ENCODE measurements at regions not wholly inside any gene's neighbourhood (a gene's known extent, or its start where the extent isn't known, plus 50 kb on each side); places are given as distances from the start of the nearest gene placed in this dataset.

GRCh38 chr6:20313960-20314530 lies 87.6 kb upstream of the E2F3 start:
- H3K4me2 ChIP-seq (ENCODE audit: low read depth, low read length, poor library complexity, severe bottlenecking) = no peak overlapping the region
- no peak overlapping the region for H2AFZ ChIP-seq (ENCODE audit: low read depth, low read length, severe bottlenecking)
- no peaks in the 10 kb centered on the region for H4K20me1 ChIP-seq (ENCODE audit: low read depth, low read length)
- no peak overlapping the region for H3K27ac ChIP-seq (ENCODE audit: low read depth, low read length)
- no peaks in the 10 kb centered on the region for H3K9me3 ChIP-seq (ENCODE audit: insufficient read depth, low read length)
- no peak overlapping the region for H3K9ac ChIP-seq (ENCODE audit: low read length)
- H3K9me2 ChIP-seq (replicated peaks; ENCODE audit: insufficient read depth, low read length) = no peaks in the 10 kb centered on the region
- H3K4me3 ChIP-seq (ENCODE audit: insufficient read depth, low read length, poor library complexity, severe bottlenecking) = no peak overlapping the region
- TF ChIP-seq EZH2phosphoT487 (conservative IDR thresholded peaks at IDR 0.05; ENCODE audit: low read length) (no peak), CTCF (IDR thresholded peaks at IDR 0.05; ENCODE audit: insufficient read depth, low read length, poor library complexity, severe bottlenecking) (no peak)
- no peaks in the 10 kb centered on the region for H3K36me3 ChIP-seq (ENCODE audit: low read length)
- H3K27me3 ChIP-seq (ENCODE audit: low read length) = peaks cover 4% of the 10 kb centered on the region; the same call in 1 of the 2 replicates
- no peaks in the 10 kb centered on the region for H3K79me2 ChIP-seq (ENCODE audit: insufficient read depth, low read length)
- no peaks in the 10 kb centered on the region for H3F3A ChIP-seq (ENCODE audit: insufficient read depth)

GRCh38 chr6:20314866-20315845 lies 86.5 kb upstream of the E2F3 start:
- Histone ChIP-seq H3K79me2 (ENCODE audit: insufficient read depth, low read length) (no peaks in the 10 kb centered on the region), H3K4me3 (ENCODE audit: insufficient read depth, low read length, poor library complexity, severe bottlenecking) (no peak overlapping the region), H3K27me3 (ENCODE audit: low read length) (peaks cover 4% of the 10 kb centered on the region; the same call in 1 of the 2 replicates), H3K4me2 (ENCODE audit: low read depth, low read length, poor library complexity, severe bottlenecking) (no peak overlapping the region), H2AFZ (ENCODE audit: low read depth, low read length, severe bottlenecking) (no peak overlapping the region), H3K36me3 (ENCODE audit: low read length) (no peaks in the 10 kb centered on the region), H3K9ac (ENCODE audit: low read length) (no peak overlapping the region), H4K20me1 (ENCODE audit: low read depth, low read length) (no peaks in the 10 kb centered on the region), H3F3A (ENCODE audit: insufficient read depth) (no peaks in the 10 kb centered on the region), H3K9me3 (ENCODE audit: insufficient read depth, low read length) (no peaks in the 10 kb centered on the region), H3K27ac (ENCODE audit: low read depth, low read length) (no peak overlapping the region), H3K9me2 (replicated peaks; ENCODE audit: insufficient read depth, low read length) (no peaks in the 10 kb centered on the region)
- no peak for TF ChIP-seq EZH2phosphoT487 (conservative IDR thresholded peaks at IDR 0.05; ENCODE audit: low read length)
- TF ChIP-seq CTCF (IDR thresholded peaks at IDR 0.05; ENCODE audit: insufficient read depth, low read length, poor library complexity, severe bottlenecking) = no peak

GRCh38 chr6:20317430-20317829 lies 84.2 kb upstream of the E2F3 start:
- H3F3A ChIP-seq (ENCODE audit: insufficient read depth) = no peaks in the 10 kb centered on the region
- TF ChIP-seq CTCF (IDR thresholded peaks at IDR 0.05; ENCODE audit: insufficient read depth, low read length, poor library complexity, severe bottlenecking) (no peak), EZH2phosphoT487 (conservative IDR thresholded peaks at IDR 0.05; ENCODE audit: low read length) (no peak)
- no peak overlapping the region for H3K4me3 ChIP-seq (ENCODE audit: insufficient read depth, low read length, poor library complexity, severe bottlenecking)
- no peak overlapping the region for H3K9ac ChIP-seq (ENCODE audit: low read length)
- H3K36me3 ChIP-seq (ENCODE audit: low read length) = no peaks in the 10 kb centered on the region
- H3K9me3 ChIP-seq (ENCODE audit: insufficient read depth, low read length) = no peaks in the 10 kb centered on the region
- no peaks in the 10 kb centered on the region for H3K79me2 ChIP-seq (ENCODE audit: insufficient read depth, low read length)
- H3K27ac ChIP-seq (ENCODE audit: low read depth, low read length) = no peak overlapping the region
- H2AFZ ChIP-seq (ENCODE audit: low read depth, low read length, severe bottlenecking) = no peak overlapping the region
- H3K9me2 ChIP-seq (replicated peaks; ENCODE audit: insufficient read depth, low read length) = no peaks in the 10 kb centered on the region
- no peaks in the 10 kb centered on the region for H3K27me3 ChIP-seq (ENCODE audit: low read length)
- no peaks in the 10 kb centered on the region for H4K20me1 ChIP-seq (ENCODE audit: low read depth, low read length)
- no peak overlapping the region for H3K4me2 ChIP-seq (ENCODE audit: low read depth, low read length, poor library complexity, severe bottlenecking)
